ENCODE measurements at regions not wholly inside any gene's neighbourhood (a gene's known extent, or its start where the extent isn't known, plus 50 kb on each side); places are given as distances from the start of the nearest gene placed in this dataset.

DNA sequence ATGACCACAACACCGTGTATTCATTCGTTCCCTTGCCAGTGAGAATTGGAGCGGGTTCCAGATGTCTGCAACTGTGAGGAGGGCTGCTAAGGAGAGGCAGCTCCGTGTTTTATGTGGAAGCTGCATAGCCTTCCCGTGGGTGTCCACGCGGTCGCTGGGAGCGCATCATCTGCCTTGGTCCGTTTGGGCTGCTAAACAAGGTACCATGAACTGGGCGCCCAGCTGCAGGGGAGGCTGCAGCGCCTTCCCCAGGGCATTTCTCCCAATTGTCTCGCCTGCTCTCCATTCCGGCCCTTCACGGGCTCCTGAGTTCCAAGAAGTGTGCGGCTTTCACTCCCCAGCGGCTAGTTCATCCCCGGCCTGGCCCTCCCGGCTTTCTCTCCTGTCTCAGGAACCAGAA, 1446.4 kb downstream of the TBC1D22A start:
- peaks cover 0 to 27% (median 3%) of the 10 kb centered on the region in 9 donors for H3K27me3 ChIP-seq
- TF ChIP-seq CTCF (IDR thresholded peaks at IDR 0.05) (no peak), POLR2A (IDR thresholded peaks at IDR 0.05) (no peak)
- WGBS, 4 donors, result 86 to 91% (median 89%) methylated on average over 19 of the region's 19 CpGs
- no peak overlapping the region for H3K27ac ChIP-seq
- H3K4me3 ChIP-seq, result no peak overlapping the region
- H3K9me3 ChIP-seq, result no peaks in the 10 kb centered on the region
- H3K4me1 ChIP-seq, result no peaks in the 10 kb centered on the region
- H3K36me3 ChIP-seq, result no peaks in the 10 kb centered on the region
- ATAC-seq (no peak), DNase-seq (no peak)
- intact Hi-C loops (cut with DNase I), result no loop called here

- H3K27me3 ChIP-seq, result peaks cover 0 to 22% (median 3%) of the 10 kb centered on the region in 9 donors
- H3K4me1 ChIP-seq, result no peaks in the 10 kb centered on the region
- no peak for ATAC-seq
- H3K4me3 ChIP-seq, result no peak overlapping the region
- H3K9me3 ChIP-seq, result peaks cover 0 to under 1% (median 0%) of the 10 kb centered on the region in 12 donors
- intact Hi-C loops (cut with DNase I), result no loop called here
- WGBS, 4 donors, result 78 to 88% (median 80%) methylated on average over 6 of the region's 6 CpGs
- no peak for DNase-seq
- no peaks in the 10 kb centered on the region for H3K36me3 ChIP-seq
- TF ChIP-seq POLR2A (IDR thresholded peaks at IDR 0.05) (no peak), CTCF (IDR thresholded peaks at IDR 0.05) (no peak)
- no peak overlapping the region for H3K27ac ChIP-seq
Observed at GRCh38 chr22:48207919-48208535, 1445.6 kb downstream of the TBC1D22A start.

DNA sequence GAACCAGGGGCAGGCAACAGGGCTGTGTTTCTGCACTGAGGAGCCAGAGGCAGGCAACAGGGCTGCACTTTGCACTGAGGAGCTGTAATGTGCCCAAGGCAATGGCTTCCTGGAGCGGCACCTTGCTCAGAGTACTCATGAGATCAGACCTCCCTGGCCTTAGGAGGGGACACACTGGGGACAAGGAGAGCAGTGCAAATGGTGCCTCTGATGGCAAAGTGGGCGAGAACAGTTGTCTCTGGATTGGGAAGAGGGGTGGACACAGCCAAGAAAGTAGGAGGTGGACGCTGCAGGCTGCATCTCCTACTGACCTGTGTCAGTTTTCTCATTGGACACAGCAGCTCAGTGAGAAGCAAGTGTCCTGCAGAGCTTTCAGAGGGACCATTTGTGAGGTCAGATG, 1443.3 kb downstream of the TBC1D22A start:
- no peaks in the 10 kb centered on the region for H3K36me3 ChIP-seq
- TF ChIP-seq CTCF (IDR thresholded peaks at IDR 0.05) (no peak), POLR2A (IDR thresholded peaks at IDR 0.05) (no peak)
- ATAC-seq, result no peak
- DNase-seq, result no peak
- H3K4me3 ChIP-seq, result no peak overlapping the region
- intact Hi-C loops (cut with DNase I), result no loop called here
- 68 to 77% (median 72%) methylated on average over 3 of the region's 3 CpGs for WGBS, 4 donors
- peaks cover 0 to 17% (median 0%) of the 10 kb centered on the region in 9 donors for H3K27me3 ChIP-seq
- H3K9me3 ChIP-seq, result peaks cover 0 to 8% (median 0%) of the 10 kb centered on the region in 12 donors
- H3K4me1 ChIP-seq, result no peaks in the 10 kb centered on the region
- H3K27ac ChIP-seq, result no peak overlapping the region

DNA sequence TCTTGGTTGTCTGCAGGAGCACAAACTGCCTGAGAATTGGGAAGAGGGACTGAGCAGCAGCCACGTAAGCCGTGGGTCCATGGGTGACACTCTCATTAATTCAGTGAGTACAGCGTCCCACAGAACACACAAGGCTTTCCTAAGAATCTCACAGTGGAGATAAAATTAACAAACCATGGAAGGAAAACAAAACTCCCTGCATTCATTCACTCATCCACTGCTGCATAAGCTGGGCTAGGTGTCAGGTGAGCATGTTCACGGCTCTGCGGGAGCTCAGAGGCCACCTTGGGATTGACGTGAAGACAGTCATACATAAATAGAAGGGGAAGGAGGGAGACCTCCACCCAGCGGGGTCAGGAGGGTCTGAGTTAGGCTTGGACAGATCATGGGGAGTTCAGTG, 1442.7 kb downstream of the TBC1D22A start:
- Histone ChIP-seq H3K4me3 (no peak overlapping the region), H3K9me3 (peaks cover 0 to 8% (median 0%) of the 10 kb centered on the region in 12 donors), H3K36me3 (no peaks in the 10 kb centered on the region), H3K27me3 (peaks cover 0 to 17% (median 0%) of the 10 kb centered on the region in 9 donors), H3K4me1 (no peaks in the 10 kb centered on the region), H3K27ac (no peak overlapping the region)
- WGBS, 4 donors, result 76 to 85% (median 79%) methylated on average over 7 of the region's 7 CpGs
- DNase-seq, result no peak
- TF ChIP-seq CTCF (IDR thresholded peaks at IDR 0.05), result no peak
- TF ChIP-seq POLR2A (IDR thresholded peaks at IDR 0.05), result no peak
- ATAC-seq, result no peak
- intact Hi-C loops (cut with DNase I), result no loop called here

Measured in heart left ventricle (tissue), 16 donors.